Astrocyte (in vitro differentiated cells and primary cell): ENCODE measurements at regions not wholly inside any gene's neighbourhood (a gene's known extent, or its start where the extent isn't known, plus 50 kb on each side); places are given as distances from the start of the nearest gene placed in this dataset.

Experiments
- DNase-seq: peaks from one replicate; pipeline ENCODE4 v3.0.0-alpha.2; 2010; ENCODE audit warnings: low read depth
- FAIRE-seq: peaks from 2 replicates; lab custom pipeline; 2011; peaks lifted over from hg19 to GRCh38; lab: Jason Lieb, UNC
- H2AFZ ChIP-seq: 2 replicates; pipeline ENCODE4 v1.6.0; 2012; ENCODE audit warnings: low read depth, low read length, inconsistent platforms
- H3K27ac ChIP-seq: 2 replicates; pipeline ENCODE4 v1.5.1; 2011; ENCODE audit warnings: low read depth, low read length, inconsistent platforms
- H3K27me3 ChIP-seq: 2 replicates; pipeline ENCODE4 v1.6.0; 2011; ENCODE audit warnings: low read length, inconsistent platforms; ENCODE audit not compliant: insufficient read depth
- H3K36me3 ChIP-seq: 2 replicates; pipeline ENCODE4 v1.5.1; 2011; ENCODE audit warnings: low read length, inconsistent platforms; ENCODE audit not compliant: insufficient read depth
- H3K4me1 ChIP-seq: 2 replicates; pipeline ENCODE4 v1.5.1; 2011; ENCODE audit warnings: low read length, inconsistent platforms; ENCODE audit not compliant: insufficient read depth
- H3K4me2 ChIP-seq: 2 replicates; pipeline ENCODE4 v1.6.0; 2012; ENCODE audit warnings: low read length, inconsistent platforms
- H3K4me3 ChIP-seq: 2 replicates; pipeline ENCODE4 v1.5.1; 2011; ENCODE audit warnings: low read depth, mild to moderate bottlenecking, low read length, inconsistent platforms; ENCODE audit not compliant: insufficient read depth
- H3K79me2 ChIP-seq: 2 replicates; pipeline ENCODE4 v1.6.0; 2012; ENCODE audit warnings: mild to moderate bottlenecking, low read length, inconsistent platforms; ENCODE audit not compliant: insufficient read depth
- H3K9ac ChIP-seq: 2 replicates; pipeline ENCODE4 v1.6.0; 2012; ENCODE audit warnings: mild to moderate bottlenecking, low read length, inconsistent platforms
- H3K9me3 ChIP-seq: 2 replicates; pipeline ENCODE4 v1.5.1; 2012; ENCODE audit warnings: low read depth, mild to moderate bottlenecking, low read length, inconsistent platforms; ENCODE audit not compliant: insufficient read depth
- H4K20me1 ChIP-seq: 2 replicates; pipeline ENCODE4 v1.6.0; 2012; ENCODE audit warnings: low read length, inconsistent platforms; ENCODE audit not compliant: insufficient read depth
- H3K27ac Mint-ChIP-seq: one replicate; pipeline ENCODE4 v1.8.0; 2021; ENCODE audit warnings: mild to moderate bottlenecking, mixed read lengths; ENCODE audit not compliant: unreplicated experiment
- H3K27me3 Mint-ChIP-seq: one replicate; pipeline ENCODE4 v1.8.0; 2021; ENCODE audit warnings: low read depth, mixed read lengths; ENCODE audit not compliant: unreplicated experiment
- H3K36me3 Mint-ChIP-seq: one replicate; pipeline ENCODE4 v1.8.0; 2021; ENCODE audit warnings: low read depth, mixed read lengths; ENCODE audit not compliant: unreplicated experiment
- H3K4me1 Mint-ChIP-seq: one replicate; pipeline ENCODE4 v1.8.0; 2021; ENCODE audit warnings: low read depth, mixed read lengths; ENCODE audit not compliant: unreplicated experiment
- H3K4me3 Mint-ChIP-seq: one replicate; pipeline ENCODE4 v1.8.0; 2021; ENCODE audit warnings: mild to moderate bottlenecking, moderate library complexity, mixed read lengths; ENCODE audit not compliant: unreplicated experiment
- H3K9me3 Mint-ChIP-seq: one replicate; pipeline ENCODE4 v1.8.0; 2021; ENCODE audit warnings: mild to moderate bottlenecking, mixed read lengths; ENCODE audit not compliant: unreplicated experiment
- EZH2 ChIP-seq: IDR thresholded peaks from 2 replicates; pipeline ENCODE4 v1.6.1; 2012; ENCODE audit warnings: mild to moderate bottlenecking, low read length, inconsistent platforms; ENCODE audit not compliant: insufficient read depth
- TF ChIP-seq, protein P1 (sequence below): IDR thresholded peaks from 2 replicates; pipeline ENCODE4 v1.5.1; 2011; ENCODE audit warnings: low read depth, mild to moderate bottlenecking, inconsistent platforms, low read length, moderate library complexity; ENCODE audit not compliant: insufficient read depth

GRCh38 chr4:34245276-34245675 lies 1999.0 kb downstream of the ARAP2 start:
- no peak for FAIRE-seq
- no peaks in the 10 kb centered on the region for H3K27me3 Mint-ChIP-seq
- Histone ChIP-seq H3K27ac (no peak overlapping the region), H3K9ac (no peak overlapping the region), H3K9me3 (no peaks in the 10 kb centered on the region), H2AFZ (no peak overlapping the region), H3K4me1 (no peaks in the 10 kb centered on the region), H3K4me3 (no peak overlapping the region), H3K79me2 (no peaks in the 10 kb centered on the region), H3K36me3 (no peaks in the 10 kb centered on the region), H3K27me3 (no peaks in the 10 kb centered on the region), H3K4me2 (no peak overlapping the region), H4K20me1 (no peaks in the 10 kb centered on the region)
- no peaks in the 10 kb centered on the region for H3K36me3 Mint-ChIP-seq
- no peak overlapping the region for H3K27ac Mint-ChIP-seq
- peaks cover 3% of the 10 kb centered on the region for H3K9me3 Mint-ChIP-seq
- H3K4me1 Mint-ChIP-seq = no peaks in the 10 kb centered on the region
- H3K4me3 Mint-ChIP-seq = no peak overlapping the region
- no peak for TF ChIP-seq EZH2
- TF ChIP-seq, protein P1, sequence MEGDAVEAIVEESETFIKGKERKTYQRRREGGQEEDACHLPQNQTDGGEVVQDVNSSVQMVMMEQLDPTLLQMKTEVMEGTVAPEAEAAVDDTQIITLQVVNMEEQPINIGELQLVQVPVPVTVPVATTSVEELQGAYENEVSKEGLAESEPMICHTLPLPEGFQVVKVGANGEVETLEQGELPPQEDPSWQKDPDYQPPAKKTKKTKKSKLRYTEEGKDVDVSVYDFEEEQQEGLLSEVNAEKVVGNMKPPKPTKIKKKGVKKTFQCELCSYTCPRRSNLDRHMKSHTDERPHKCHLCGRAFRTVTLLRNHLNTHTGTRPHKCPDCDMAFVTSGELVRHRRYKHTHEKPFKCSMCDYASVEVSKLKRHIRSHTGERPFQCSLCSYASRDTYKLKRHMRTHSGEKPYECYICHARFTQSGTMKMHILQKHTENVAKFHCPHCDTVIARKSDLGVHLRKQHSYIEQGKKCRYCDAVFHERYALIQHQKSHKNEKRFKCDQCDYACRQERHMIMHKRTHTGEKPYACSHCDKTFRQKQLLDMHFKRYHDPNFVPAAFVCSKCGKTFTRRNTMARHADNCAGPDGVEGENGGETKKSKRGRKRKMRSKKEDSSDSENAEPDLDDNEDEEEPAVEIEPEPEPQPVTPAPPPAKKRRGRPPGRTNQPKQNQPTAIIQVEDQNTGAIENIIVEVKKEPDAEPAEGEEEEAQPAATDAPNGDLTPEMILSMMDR = no peak
- no peak for DNase-seq

DNA sequence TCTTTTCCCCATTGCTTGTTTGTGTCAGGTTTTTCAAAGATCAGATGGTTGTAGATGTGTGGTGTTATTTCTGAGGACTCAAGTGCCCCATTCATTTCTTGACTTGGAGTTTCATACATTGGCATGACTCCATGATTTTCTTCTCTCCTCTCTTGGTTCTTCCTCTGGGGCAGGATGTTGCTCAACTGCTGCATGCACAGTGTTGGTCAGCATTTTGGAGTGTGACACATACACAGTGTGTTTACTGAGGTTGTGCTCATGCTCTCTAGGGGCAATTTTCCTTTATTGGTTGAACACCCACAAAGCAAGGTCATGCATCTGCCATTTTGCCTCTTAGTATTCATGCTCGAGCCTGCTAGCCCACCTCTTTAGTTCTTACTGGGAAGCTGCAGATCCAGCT lies 1993.8 kb downstream of the ARAP2 start:
- H3K4me2 ChIP-seq = no peak overlapping the region
- FAIRE-seq = no peak
- Mint-ChIP-seq H3K27ac (no peak overlapping the region), H3K9me3 (peaks cover 3% of the 10 kb centered on the region), H3K4me1 (no peaks in the 10 kb centered on the region), H3K4me3 (no peak overlapping the region), H3K36me3 (no peaks in the 10 kb centered on the region), H3K27me3 (no peaks in the 10 kb centered on the region)
- no peak overlapping the region for H2AFZ ChIP-seq
- no peak for DNase-seq
- H3K4me1 ChIP-seq = no peaks in the 10 kb centered on the region
- H4K20me1 ChIP-seq = no peaks in the 10 kb centered on the region
- no peak overlapping the region for H3K4me3 ChIP-seq
- no peaks in the 10 kb centered on the region for H3K9me3 ChIP-seq
- no peaks in the 10 kb centered on the region for H3K79me2 ChIP-seq
- no peaks in the 10 kb centered on the region for H3K36me3 ChIP-seq
- TF ChIP-seq EZH2 = no peak
- TF ChIP-seq, protein P1 = no peak
- no peaks in the 10 kb centered on the region for H3K27me3 ChIP-seq
- H3K27ac ChIP-seq = no peak overlapping the region
- H3K9ac ChIP-seq = no peak overlapping the region

DNA sequence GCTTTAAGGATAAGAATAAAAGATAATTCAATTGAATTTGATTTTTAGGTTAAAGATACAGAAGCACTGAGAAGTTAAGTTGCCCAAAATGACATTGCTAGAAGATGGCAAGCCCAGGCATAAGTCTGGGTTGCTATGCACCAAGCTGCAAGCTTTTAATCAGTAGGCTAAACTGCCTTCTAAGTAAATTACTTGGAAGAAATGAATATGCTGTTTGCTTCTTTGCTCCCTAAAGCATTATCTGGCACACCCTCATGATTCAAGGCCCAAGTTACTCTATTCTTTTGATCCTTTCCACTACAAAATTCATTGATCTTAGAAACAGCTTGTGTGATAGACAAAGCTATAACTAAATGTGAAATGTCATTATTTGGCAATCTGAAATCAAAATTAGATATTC lies 1991.1 kb downstream of the ARAP2 start:
- H3K27me3 ChIP-seq = no peaks in the 10 kb centered on the region

More for the DNA sequence above, 1991.1 kb downstream of the ARAP2 start:
- no peak for TF ChIP-seq EZH2
- TF ChIP-seq, protein P1 = no peak
- no peak overlapping the region for H3K4me3 Mint-ChIP-seq
- no peaks in the 10 kb centered on the region for H3K36me3 ChIP-seq
- H3K4me1 ChIP-seq = no peaks in the 10 kb centered on the region
- no peak overlapping the region for H3K27ac ChIP-seq
- H3K36me3 Mint-ChIP-seq = no peaks in the 10 kb centered on the region
- DNase-seq (no peak), FAIRE-seq (no peak)
- H3K4me3 ChIP-seq = no peak overlapping the region
- H3K27ac Mint-ChIP-seq = no peak overlapping the region
- no peaks in the 10 kb centered on the region for H4K20me1 ChIP-seq
- H3K9me3 Mint-ChIP-seq = peaks cover 3% of the 10 kb centered on the region
- no peak overlapping the region for H3K9ac ChIP-seq
- H3K79me2 ChIP-seq = no peaks in the 10 kb centered on the region
- no peaks in the 10 kb centered on the region for H3K27me3 Mint-ChIP-seq
- no peak overlapping the region for H2AFZ ChIP-seq
- no peaks in the 10 kb centered on the region for H3K9me3 ChIP-seq
- H3K4me1 Mint-ChIP-seq = no peaks in the 10 kb centered on the region
- no peak overlapping the region for H3K4me2 ChIP-seq
